ENCODE measurements at regions not wholly inside any gene's neighbourhood (a gene's known extent, or its start where the extent isn't known, plus 50 kb on each side); places are given as distances from the start of the nearest gene placed in this dataset.

DNA sequence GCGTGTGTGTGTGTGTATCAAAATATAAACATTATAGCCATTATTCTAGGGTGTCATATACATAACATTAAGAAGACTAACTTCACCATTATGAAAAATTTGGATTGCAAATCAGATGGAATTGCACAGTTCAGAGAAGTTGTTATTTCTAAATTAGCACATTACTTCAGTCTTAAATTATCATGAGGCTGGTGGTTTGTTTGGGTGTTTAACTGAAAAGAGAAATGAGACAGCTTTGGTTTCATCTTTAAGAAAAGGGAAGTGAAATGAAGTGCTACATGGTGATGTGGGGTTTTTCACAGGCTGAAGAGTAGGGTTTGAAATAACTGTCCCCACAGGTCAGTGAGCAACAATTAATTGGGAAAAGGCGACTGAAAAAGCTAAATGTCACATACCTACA, 161.2 kb upstream of the XIRP2 start:
- TF ChIP-seq CTCF (IDR thresholded peaks at IDR 0.05) (no peak), POLR2A (IDR thresholded peaks at IDR 0.05) (no peak)
